PC-3 (cell line): ENCODE measurements at regions not wholly inside any gene's neighbourhood (a gene's known extent, or its start where the extent isn't known, plus 50 kb on each side); places are given as distances from the start of the nearest gene placed in this dataset.

ENCODE experiments used
- ATAC-seq: fragments of 200-7000 bp; cut with Tn5 transposase; 2 replicates; pipeline ENCODE4 v1.9.1; 2020; ENCODE audit warnings: mild to moderate bottlenecking, moderate library complexity
- BruUV-seq: library from RNA; stranded (reverse); fragments of 400-500 nt; replicated peaks from 2 replicates; lab custom pipeline; 2021; lab: Mats Ljungman, UMichigan
- CTCF ChIA-PET: fragments of 300-600 bp; sonication (Branson Sonifier 250); formaldehyde crosslinking; loops from one replicate; lab custom pipeline; 2022; ENCODE audit warnings: antibody characterized with exemption; lab: Charles Lee
- POLR2A ChIA-PET: fragments of 300-600 bp; sonication (Branson Sonifier 250); formaldehyde crosslinking; loops from one replicate; lab custom pipeline; 2022; ENCODE audit warnings: antibody characterized with exemption; ENCODE audit not compliant: unreplicated experiment; lab: Charles Lee
- DNase-seq: peaks from one replicate; pipeline ENCODE4 v3.0.0-alpha.2; 2015
- H2AFZ ChIP-seq: fragments of 300-600 bp; sonication (generic); 2 replicates; pipeline ENCODE4 v1.6.0; 2016; ENCODE audit warnings: antibody characterized with exemption, low read length
- H3F3A ChIP-seq: fragments of 300-600 bp; sonication (generic); one replicate; pipeline ENCODE4 v1.6.0; 2017; ENCODE audit warnings: antibody characterized with exemption, low read length, control low read depth, mild to moderate bottlenecking; ENCODE audit not compliant: unreplicated experiment
- H3K27ac ChIP-seq: fragments of 300-600 bp; sonication (generic); 2 replicates; pipeline ENCODE4 v1.5.1; 2016; ENCODE audit warnings: mild to moderate bottlenecking, low read length
- H3K27me3 ChIP-seq: fragments of 300-600 bp; sonication (generic); 2 replicates; pipeline ENCODE4 v1.6.1; 2016; ENCODE audit warnings: low read length, mixed read lengths
- H3K36me3 ChIP-seq: fragments of 300-600 bp; sonication (generic); 2 replicates; pipeline ENCODE4 v1.6.1; 2016; ENCODE audit warnings: low read depth, mixed run types, low read length, mixed read lengths
- H3K4me1 ChIP-seq: fragments of 300-600 bp; sonication (generic); 2 replicates; pipeline ENCODE4 v1.5.1; 2016; ENCODE audit warnings: low read length; ENCODE audit not compliant: insufficient read depth
- H3K4me2 ChIP-seq: fragments of 300-600 bp; sonication (generic); 2 replicates; pipeline ENCODE4 v1.6.0; 2016; ENCODE audit warnings: low read length
- H3K4me3 ChIP-seq: fragments of 300-600 bp; sonication (generic); 2 replicates; pipeline ENCODE4 v1.5.1; 2016; ENCODE audit warnings: mild to moderate bottlenecking, low read length, mixed read lengths
- H3K79me2 ChIP-seq: fragments of 300-600 bp; sonication (generic); 2 replicates; pipeline ENCODE4 v1.6.1; 2017; ENCODE audit warnings: low read length, mixed read lengths
- H3K9ac ChIP-seq: fragments of 300-600 bp; sonication (generic); 2 replicates; pipeline ENCODE4 v1.6.0; 2016; ENCODE audit warnings: mild to moderate bottlenecking, low read length
- H3K9me2 ChIP-seq: fragments of 300-600 bp; sonication (generic); replicated peaks from 2 replicates; pipeline ENCODE4 v1.6.1; 2016; ENCODE audit warnings: mixed run types, low read length, mixed read lengths
- H3K9me3 ChIP-seq: fragments of 300-600 bp; sonication (generic); 2 replicates; pipeline ENCODE4 v1.6.1; 2016; ENCODE audit warnings: low read length, mixed read lengths
- H4K20me1 ChIP-seq: fragments of 300-600 bp; sonication (generic); 2 replicates; pipeline ENCODE4 v1.6.1; 2016; ENCODE audit warnings: low read length, mixed read lengths
- EZH2 ChIP-seq: fragments of 300-600 bp; sonication (generic); IDR thresholded peaks from one replicate; pipeline ENCODE4 v1.6.1; 2017; ENCODE audit warnings: antibody characterized with exemption, mild to moderate bottlenecking, low read length; ENCODE audit not compliant: unreplicated experiment
- EZH2phosphoT487 ChIP-seq: fragments of 300-600 bp; sonication (generic); IDR thresholded peaks from 2 replicates; pipeline ENCODE4 v1.6.1; 2018; ENCODE audit warnings: mild to moderate bottlenecking, antibody characterized with exemption, low read length, borderline replicate concordance
- intact Hi-C: fragments of 100-400 bp; cut with micrococcal nuclease; formaldehyde crosslinking; loops from 2 replicates; pipeline ENCODE4 v1.9.0; 2023
- TF ChIP-seq, protein P1 (sequence below): fragments of 300-600 bp; sonication (generic); conservative IDR thresholded peaks from 2 replicates; pipeline ENCODE4 v1.5.1; 2017; ENCODE audit warnings: antibody characterized with exemption, low read depth, mild to moderate bottlenecking, low read length

DNA sequence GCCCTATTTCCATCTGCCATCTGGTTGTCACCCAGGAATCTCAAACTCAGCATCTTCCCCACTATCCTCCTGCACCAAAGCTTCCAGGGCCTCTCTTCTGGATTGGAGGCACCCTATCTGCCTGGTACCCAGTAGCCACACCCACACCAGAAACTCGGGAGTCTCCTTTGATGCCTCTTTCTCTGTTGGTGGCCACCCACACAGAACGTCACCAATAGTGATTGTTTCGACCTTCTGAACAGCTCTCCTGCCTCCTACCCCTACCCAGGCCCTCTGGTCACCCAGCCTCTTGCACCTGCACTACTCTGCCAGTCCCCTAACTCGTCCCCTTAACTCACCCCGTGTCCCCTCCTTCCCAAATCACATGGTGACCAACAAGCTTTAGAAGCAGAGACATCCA, 95.0 kb downstream of the IRF2BPL start:
- no peaks in the 10 kb centered on the region for H3K4me1 ChIP-seq
- ChIA-PET CTCF (interaction anchor here (0.7 kb wide), 1 partner anchor 370 kb away, joined by 4 read pairs; no protein-coding TSS in a partner anchor), POLR2A (no interaction called here)
- no peaks in the 10 kb centered on the region for H3K79me2 ChIP-seq
- no peaks in the 10 kb centered on the region for H3K27me3 ChIP-seq
- H3F3A ChIP-seq, result no peaks in the 10 kb centered on the region
- no TSS peak for BruUV-seq
- TF ChIP-seq, protein P1, sequence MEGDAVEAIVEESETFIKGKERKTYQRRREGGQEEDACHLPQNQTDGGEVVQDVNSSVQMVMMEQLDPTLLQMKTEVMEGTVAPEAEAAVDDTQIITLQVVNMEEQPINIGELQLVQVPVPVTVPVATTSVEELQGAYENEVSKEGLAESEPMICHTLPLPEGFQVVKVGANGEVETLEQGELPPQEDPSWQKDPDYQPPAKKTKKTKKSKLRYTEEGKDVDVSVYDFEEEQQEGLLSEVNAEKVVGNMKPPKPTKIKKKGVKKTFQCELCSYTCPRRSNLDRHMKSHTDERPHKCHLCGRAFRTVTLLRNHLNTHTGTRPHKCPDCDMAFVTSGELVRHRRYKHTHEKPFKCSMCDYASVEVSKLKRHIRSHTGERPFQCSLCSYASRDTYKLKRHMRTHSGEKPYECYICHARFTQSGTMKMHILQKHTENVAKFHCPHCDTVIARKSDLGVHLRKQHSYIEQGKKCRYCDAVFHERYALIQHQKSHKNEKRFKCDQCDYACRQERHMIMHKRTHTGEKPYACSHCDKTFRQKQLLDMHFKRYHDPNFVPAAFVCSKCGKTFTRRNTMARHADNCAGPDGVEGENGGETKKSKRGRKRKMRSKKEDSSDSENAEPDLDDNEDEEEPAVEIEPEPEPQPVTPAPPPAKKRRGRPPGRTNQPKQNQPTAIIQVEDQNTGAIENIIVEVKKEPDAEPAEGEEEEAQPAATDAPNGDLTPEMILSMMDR, result no peak
- TF ChIP-seq EZH2phosphoT487 (no peak), EZH2 (no peak)
- H3K9me2 ChIP-seq, result no peaks in the 10 kb centered on the region
- no peaks in the 10 kb centered on the region for H4K20me1 ChIP-seq
- ATAC-seq (no peak), DNase-seq (no peak)
- H3K4me3 ChIP-seq, result no peak overlapping the region
- no peaks in the 10 kb centered on the region for H3K9me3 ChIP-seq
- no peak overlapping the region for H3K9ac ChIP-seq
- no peak overlapping the region for H3K27ac ChIP-seq
- H3K4me2 ChIP-seq, result no peak overlapping the region
- H3K36me3 ChIP-seq, result no peaks in the 10 kb centered on the region
- H2AFZ ChIP-seq, result no peak overlapping the region
- intact Hi-C loops, result no loop called here

DNA sequence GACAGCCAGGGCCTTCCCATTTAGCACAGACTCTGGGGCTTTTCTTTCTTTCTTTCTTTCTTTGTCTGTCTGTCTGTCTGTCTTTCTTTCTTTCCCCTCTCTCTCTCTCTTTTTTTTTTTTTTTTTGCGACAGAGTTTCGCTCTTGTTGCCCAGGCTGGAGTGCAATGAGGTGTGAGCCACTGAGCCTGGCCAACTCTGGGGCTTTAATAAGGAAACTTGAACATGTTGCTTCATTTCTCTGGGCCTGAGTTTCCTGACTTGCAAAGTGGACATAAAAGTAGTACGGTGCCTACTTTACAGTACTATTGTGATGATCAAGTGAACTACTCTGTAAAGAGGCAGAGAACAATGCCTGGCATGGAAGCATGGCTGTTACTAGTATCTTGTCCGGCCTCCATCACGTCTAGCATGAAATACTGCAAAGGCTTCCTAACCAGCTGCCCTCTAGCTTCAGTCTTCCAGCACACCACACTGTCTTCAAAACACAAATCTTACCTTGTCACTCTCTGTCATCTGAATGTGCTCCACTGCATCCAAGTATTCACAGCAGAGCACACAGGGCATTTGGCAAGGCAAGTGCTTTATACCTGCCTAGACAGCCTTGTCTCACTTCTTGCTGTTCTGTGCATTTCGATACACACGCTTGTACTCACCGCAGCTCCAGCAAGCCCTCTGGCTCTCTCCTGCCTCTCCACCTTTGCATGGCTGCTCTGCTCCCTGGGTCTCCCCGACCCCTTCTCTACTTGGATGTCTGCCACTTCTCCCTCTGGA, 96.7 kb downstream of the IRF2BPL start:
- Histone ChIP-seq H3K9ac (no peak overlapping the region), H3K4me3 (no peak overlapping the region), H3K36me3 (no peaks in the 10 kb centered on the region), H3K9me2 (no peaks in the 10 kb centered on the region), H2AFZ (no peak overlapping the region), H4K20me1 (no peaks in the 10 kb centered on the region), H3K4me1 (no peaks in the 10 kb centered on the region), H3K27ac (no peak overlapping the region), H3K79me2 (no peaks in the 10 kb centered on the region), H3K27me3 (no peaks in the 10 kb centered on the region), H3K9me3 (no peaks in the 10 kb centered on the region), H3F3A (no peaks in the 10 kb centered on the region), H3K4me2 (no peak overlapping the region)
- POLR2A ChIA-PET, result no interaction called here
- TF ChIP-seq, protein P1, result no peak
- TF ChIP-seq EZH2phosphoT487 (no peak), EZH2 (no peak)
- CTCF ChIA-PET, result no interaction called here
- BruUV-seq, result no TSS peak
- no peak for ATAC-seq
- DNase-seq, result no peak
- intact Hi-C loops, result no loop called here

DNA sequence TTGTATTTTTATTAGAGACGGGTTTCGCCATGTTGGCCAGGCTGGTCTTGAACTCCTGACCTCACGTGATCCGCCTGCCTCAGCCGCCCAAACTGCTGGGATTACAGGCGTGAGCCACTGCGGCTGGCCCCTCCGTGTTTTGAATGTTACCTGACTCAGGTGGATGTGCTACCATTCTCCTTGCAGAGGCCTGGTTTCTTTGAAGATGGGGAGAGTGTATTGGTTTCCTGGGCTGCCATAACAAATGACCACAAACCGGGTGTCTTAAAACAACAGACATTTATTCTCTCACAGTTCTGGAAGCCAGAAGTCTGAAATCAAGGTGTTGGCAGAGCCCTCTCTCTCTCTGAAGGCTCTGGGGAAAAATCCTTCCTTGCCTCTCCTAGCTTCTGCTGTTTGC, 98.0 kb downstream of the IRF2BPL start:
- H3K9me2 ChIP-seq, result no peaks in the 10 kb centered on the region
- H4K20me1 ChIP-seq, result no peaks in the 10 kb centered on the region
- H3K79me2 ChIP-seq, result no peaks in the 10 kb centered on the region
- H3K9me3 ChIP-seq, result no peaks in the 10 kb centered on the region
- ChIA-PET CTCF (no interaction called here), POLR2A (no interaction called here)
- no peak overlapping the region for H3K4me3 ChIP-seq
- DNase-seq (no peak), ATAC-seq (no peak)
- no peaks in the 10 kb centered on the region for H3K36me3 ChIP-seq
- BruUV-seq, result no TSS peak
- no peak overlapping the region for H3K4me2 ChIP-seq
- no peaks in the 10 kb centered on the region for H3K4me1 ChIP-seq
- H3K27ac ChIP-seq, result no peak overlapping the region
- intact Hi-C loops, result no loop called here
- no peak overlapping the region for H2AFZ ChIP-seq
- no peaks in the 10 kb centered on the region for H3F3A ChIP-seq
- no peaks in the 10 kb centered on the region for H3K27me3 ChIP-seq
- H3K9ac ChIP-seq, result no peak overlapping the region
- TF ChIP-seq EZH2phosphoT487 (no peak), EZH2 (no peak)
- TF ChIP-seq, protein P1, result no peak
